Liver (tissue), 8 donors: ENCODE measurements at regions not wholly inside any gene's neighbourhood (a gene's known extent, or its start where the extent isn't known, plus 50 kb on each side); places are given as distances from the start of the nearest gene placed in this dataset.

Source experiments
- DNase-seq: peaks from one replicate; pipeline ENCODE4 v3.0.0-alpha.2; 2017; ENCODE audit warnings: low spot score
- H3K27ac ChIP-seq, 2 donors: one replicate each; pipeline ENCODE4 v1.7.0; 2013; ENCODE audit warnings: inconsistent platforms in 2 of 2, low read length in 2 of 2, control low read depth in 1 of 2, low read depth in 1 of 2, mild to moderate bottlenecking in 1 of 2
- H3K27me3 ChIP-seq, 4 donors: one replicate each; pipeline versions ENCODE4 v1.6.1 to v1.7.0; 2013; ENCODE audit warnings: low read length in 3 of 4, inconsistent platforms in 1 of 4, mild to moderate bottlenecking in 1 of 4, moderate library complexity in 1 of 4; ENCODE audit not compliant: control insufficient read depth in 4 of 4, insufficient read depth in 4 of 4
- H3K36me3 ChIP-seq, 4 donors: one replicate each; pipeline versions ENCODE4 v1.6.1 to v1.7.0; 2013; ENCODE audit warnings: low read length in 3 of 4, mild to moderate bottlenecking in 3 of 4, low read depth in 1 of 4, moderate library complexity in 1 of 4; ENCODE audit not compliant: control insufficient read depth in 4 of 4, insufficient read depth in 3 of 4
- H3K4me1 ChIP-seq, 4 donors: one replicate each; pipeline versions ENCODE4 v1.6.1 to v1.7.0; 2013; ENCODE audit warnings: low read length in 3 of 4, mild to moderate bottlenecking in 3 of 4, moderate library complexity in 1 of 4; ENCODE audit not compliant: control insufficient read depth in 4 of 4, insufficient read depth in 4 of 4
- H3K4me3 ChIP-seq, 3 donors: one replicate each; pipeline versions ENCODE4 v1.6.1 to v1.7.0; 2013; ENCODE audit warnings: low read length in 3 of 3, control low read depth in 1 of 3, low read depth in 1 of 3, mild to moderate bottlenecking in 1 of 3
- H3K9ac ChIP-seq, 2 donors: one replicate each; pipeline ENCODE4 v1.7.0; 2013; ENCODE audit warnings: low read length in 2 of 2, mild to moderate bottlenecking in 2 of 2, moderate library complexity in 2 of 2, control low read depth in 1 of 2, low read depth in 1 of 2
- H3K9me3 ChIP-seq, 4 donors: one replicate each; pipeline versions ENCODE4 v1.6.1 to v1.7.0; 2013; ENCODE audit warnings: low read length in 3 of 4; ENCODE audit not compliant: control insufficient read depth in 4 of 4
- ATF3 ChIP-seq: IDR thresholded peaks from 2 replicates; pipeline ENCODE4 v1.6.1; 2016; ENCODE audit warnings: antibody characterized with exemption
- CTCF ChIP-seq: fragments of 150-350 bp; IDR thresholded peaks from 2 replicates; pipeline ENCODE4 v1.5.1; 2017; ENCODE audit warnings: improper control_type of control experiment, low read depth, low read length; ENCODE audit not compliant: missing input control
- EGR1 ChIP-seq, 2 donors: IDR thresholded peaks; 2 replicates each; pipeline ENCODE4 v1.6.1; 2016 to 2018; ENCODE audit warnings: antibody characterized with exemption in 2 of 2, low read depth in 2 of 2
- FOXA1 ChIP-seq: IDR thresholded peaks from 2 replicates; pipeline ENCODE4 v1.6.1; 2016; ENCODE audit warnings: antibody characterized with exemption
- FOXA2 ChIP-seq: IDR thresholded peaks from 2 replicates; pipeline ENCODE4 v1.6.1; 2016; ENCODE audit warnings: antibody characterized with exemption
- HNF4A ChIP-seq, 2 donors: conservative IDR thresholded peaks; 2 replicates each; pipeline ENCODE4 v1.6.1; 2016; ENCODE audit warnings: antibody characterized with exemption in 2 of 2, mild to moderate bottlenecking in 2 of 2
- HNF4G ChIP-seq: IDR thresholded peaks from 2 replicates; pipeline ENCODE4 v1.6.1; 2016; ENCODE audit warnings: antibody characterized with exemption
- JUND ChIP-seq, 2 donors: IDR thresholded peaks; 2 replicates each; pipeline ENCODE4 v1.6.1; 2016; ENCODE audit warnings: antibody characterized with exemption in 2 of 2
- NR2F2 ChIP-seq: IDR thresholded peaks from 2 replicates; pipeline ENCODE4 v1.6.1; 2016; ENCODE audit warnings: antibody characterized with exemption
- RAD21 ChIP-seq, 2 donors: IDR thresholded peaks; 2 replicates each; pipeline ENCODE4 v1.6.1; 2016; ENCODE audit warnings: antibody characterized with exemption in 2 of 2, mild to moderate bottlenecking in 2 of 2
- RXRA ChIP-seq, 2 donors: IDR thresholded peaks; 2 replicates each; pipeline ENCODE4 v1.6.1; 2017 to 2018; ENCODE audit warnings: antibody characterized with exemption in 2 of 2, mild to moderate bottlenecking in 1 of 2
- SP1 ChIP-seq: IDR thresholded peaks from 2 replicates; pipeline ENCODE4 v1.6.1; 2018; ENCODE audit warnings: antibody characterized with exemption, mild to moderate bottlenecking
- YY1 ChIP-seq: IDR thresholded peaks from 2 replicates; pipeline ENCODE4 v1.6.1; 2016; ENCODE audit warnings: antibody characterized with exemption, mild to moderate bottlenecking
- ZBTB33 ChIP-seq: IDR thresholded peaks from 2 replicates; pipeline ENCODE4 v1.6.1; 2016; ENCODE audit warnings: antibody characterized with exemption
- WGBS: extraction: QIAGEN DNeasy Blood & Tissue Kit; methylation state at CpG from one replicate; pipeline ENCODE4 v1.1.7; 2013; 5-methylcytosine and 5-hydroxymethylcytosine counted together
- TF ChIP-seq, protein P1 (sequence below): IDR thresholded peaks from 2 replicates; pipeline ENCODE4 v1.6.1; 2016; ENCODE audit warnings: antibody characterized with exemption
- TF ChIP-seq, protein P2 (sequence below): IDR thresholded peaks from 2 replicates; pipeline ENCODE4 v1.6.1; 2016; ENCODE audit warnings: antibody characterized with exemption, mild to moderate bottlenecking
- donor health status: healthy.
- donor health status: healthy.
- donor health status: healthy.
- donor health status: healthy.
- donor health status: healthy.

- no peaks in the 10 kb centered on the region for H3K27me3 ChIP-seq
- H3K27ac ChIP-seq: no peak overlapping the region
- DNase-seq: no peak
- H3K4me1 ChIP-seq: peaks cover 2 to 22% (median 8%) of the 10 kb centered on the region in 4 donors
- H3K9ac ChIP-seq: no peak overlapping the region
- no peak overlapping the region for H3K4me3 ChIP-seq
- no peaks in the 10 kb centered on the region for H3K36me3 ChIP-seq
- WGBS: 40% methylated on average over 4 of the region's 4 CpGs
- peak in 1 of 2 donors; percentile 10 for TF ChIP-seq JUND (IDR thresholded peaks at IDR 0.05)
- no peak for TF ChIP-seq RAD21 (IDR thresholded peaks at IDR 0.05)
- peak; percentile 55 for TF ChIP-seq FOXA2
- TF ChIP-seq ATF3: no peak
- no peak for TF ChIP-seq RXRA (IDR thresholded peaks at IDR 0.05)
- TF ChIP-seq, protein P1, sequence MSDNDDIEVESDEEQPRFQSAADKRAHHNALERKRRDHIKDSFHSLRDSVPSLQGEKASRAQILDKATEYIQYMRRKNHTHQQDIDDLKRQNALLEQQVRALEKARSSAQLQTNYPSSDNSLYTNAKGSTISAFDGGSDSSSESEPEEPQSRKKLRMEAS: no peak
- TF ChIP-seq HNF4A (conservative IDR thresholded peaks at IDR 0.05): peak; percentile 58 to 72
- no peak for TF ChIP-seq NR2F2
- TF ChIP-seq, protein P2, sequence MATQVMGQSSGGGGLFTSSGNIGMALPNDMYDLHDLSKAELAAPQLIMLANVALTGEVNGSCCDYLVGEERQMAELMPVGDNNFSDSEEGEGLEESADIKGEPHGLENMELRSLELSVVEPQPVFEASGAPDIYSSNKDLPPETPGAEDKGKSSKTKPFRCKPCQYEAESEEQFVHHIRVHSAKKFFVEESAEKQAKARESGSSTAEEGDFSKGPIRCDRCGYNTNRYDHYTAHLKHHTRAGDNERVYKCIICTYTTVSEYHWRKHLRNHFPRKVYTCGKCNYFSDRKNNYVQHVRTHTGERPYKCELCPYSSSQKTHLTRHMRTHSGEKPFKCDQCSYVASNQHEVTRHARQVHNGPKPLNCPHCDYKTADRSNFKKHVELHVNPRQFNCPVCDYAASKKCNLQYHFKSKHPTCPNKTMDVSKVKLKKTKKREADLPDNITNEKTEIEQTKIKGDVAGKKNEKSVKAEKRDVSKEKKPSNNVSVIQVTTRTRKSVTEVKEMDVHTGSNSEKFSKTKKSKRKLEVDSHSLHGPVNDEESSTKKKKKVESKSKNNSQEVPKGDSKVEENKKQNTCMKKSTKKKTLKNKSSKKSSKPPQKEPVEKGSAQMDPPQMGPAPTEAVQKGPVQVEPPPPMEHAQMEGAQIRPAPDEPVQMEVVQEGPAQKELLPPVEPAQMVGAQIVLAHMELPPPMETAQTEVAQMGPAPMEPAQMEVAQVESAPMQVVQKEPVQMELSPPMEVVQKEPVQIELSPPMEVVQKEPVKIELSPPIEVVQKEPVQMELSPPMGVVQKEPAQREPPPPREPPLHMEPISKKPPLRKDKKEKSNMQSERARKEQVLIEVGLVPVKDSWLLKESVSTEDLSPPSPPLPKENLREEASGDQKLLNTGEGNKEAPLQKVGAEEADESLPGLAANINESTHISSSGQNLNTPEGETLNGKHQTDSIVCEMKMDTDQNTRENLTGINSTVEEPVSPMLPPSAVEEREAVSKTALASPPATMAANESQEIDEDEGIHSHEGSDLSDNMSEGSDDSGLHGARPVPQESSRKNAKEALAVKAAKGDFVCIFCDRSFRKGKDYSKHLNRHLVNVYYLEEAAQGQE: no peak
- no peak for TF ChIP-seq FOXA1
- TF ChIP-seq ZBTB33: no peak
- H3K9me3 ChIP-seq: no peaks in the 10 kb centered on the region
Observed at GRCh38 chr14:89644641-89645040, 227.6 kb upstream of the FOXN3 start.

DNA sequence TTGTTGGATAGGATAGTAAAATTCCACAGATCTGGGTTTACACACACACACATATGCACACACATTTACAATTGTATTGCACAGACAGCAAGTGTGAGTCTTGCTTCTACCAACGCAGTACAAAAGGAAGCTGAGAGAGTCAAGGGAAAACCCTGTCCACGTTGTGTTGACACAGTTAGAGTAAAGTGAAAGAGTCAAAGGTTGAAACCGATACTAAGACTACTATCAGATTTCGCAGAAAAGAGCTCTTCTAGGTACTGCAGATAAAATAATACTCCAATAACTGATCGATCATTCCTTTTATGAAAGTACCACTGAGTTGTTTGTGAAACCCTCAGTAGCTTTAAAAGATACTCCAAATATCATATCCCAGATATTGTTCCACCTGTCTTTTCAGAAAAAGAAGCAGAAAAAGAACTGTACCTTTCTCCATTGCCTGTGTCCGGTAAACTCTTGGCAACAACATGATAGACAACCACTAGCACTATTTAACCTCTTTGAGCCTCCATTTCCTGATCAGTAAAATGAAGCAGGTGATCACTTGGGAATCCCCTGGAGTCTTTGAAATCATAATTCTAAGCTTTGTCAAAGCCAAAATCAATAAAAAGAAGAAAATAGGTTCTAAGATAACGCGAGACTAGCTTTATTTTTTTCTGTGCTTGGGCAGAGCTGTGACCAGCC, 224.6 kb upstream of the FOXN3 start:
- H3K36me3 ChIP-seq: no peaks in the 10 kb centered on the region
- no peaks in the 10 kb centered on the region for H3K27me3 ChIP-seq
- WGBS: 26% methylated on average over 8 of the region's 8 CpGs
- DNase-seq: no peak
- H3K9me3 ChIP-seq: no peaks in the 10 kb centered on the region
- H3K4me3 ChIP-seq: peak overlapping the region in 2 of 3 donors; percentile 23 to 43
- H3K4me1 ChIP-seq: peaks cover 0 to 15% (median 2%) of the 10 kb centered on the region in 4 donors
- H3K9ac ChIP-seq: peak overlapping the region; percentile 22 to 47
- H3K27ac ChIP-seq: peak overlapping the region; percentile 77 to 84
- TF ChIP-seq HNF4A (conservative IDR thresholded peaks at IDR 0.05) (peak; percentile 82 to 86), EGR1 (IDR thresholded peaks at IDR 0.05; ENCODE audit: low read depth in 2 of 2) (peak in 1 of 2 donors; percentile 15), FOXA2 (peak; percentile 80), HNF4G (peak; percentile 37), CTCF (no peak), ZBTB33 (peak; percentile 39), YY1 (peak; percentile 91), JUND (IDR thresholded peaks at IDR 0.05) (peak; percentile 62 to 75), SP1 (peak; percentile 92), NR2F2 (peak; percentile 48), ATF3 (peak; percentile 36)
- TF ChIP-seq, protein P2: peak; percentile 49
- TF ChIP-seq, protein P1: peak; percentile 46
